Choroid plexus epithelial cell (primary cell): ENCODE measurements at regions not wholly inside any gene's neighbourhood (a gene's known extent, or its start where the extent isn't known, plus 50 kb on each side); places are given as distances from the start of the nearest gene placed in this dataset.

Experiments used
- DNase-seq: peaks from one replicate; pipeline ENCODE4 v3.0.0-alpha.2; 2010; ENCODE audit warnings: low read depth
- H3K4me3 ChIP-seq: 2 replicates; pipeline ENCODE4 v1.5.1; 2011; ENCODE audit warnings: low read depth, mild to moderate bottlenecking, control low read depth, low read length, moderate library complexity
- TF ChIP-seq, protein P1 (sequence below): conservative IDR thresholded peaks from 2 replicates; pipeline ENCODE4 v1.5.1; 2011; ENCODE audit warnings: low read depth, mild to moderate bottlenecking, control low read depth, inconsistent platforms, low read length, moderate library complexity

- DNase-seq = no peak
- H3K4me3 ChIP-seq = no peak overlapping the region
- TF ChIP-seq, protein P1, sequence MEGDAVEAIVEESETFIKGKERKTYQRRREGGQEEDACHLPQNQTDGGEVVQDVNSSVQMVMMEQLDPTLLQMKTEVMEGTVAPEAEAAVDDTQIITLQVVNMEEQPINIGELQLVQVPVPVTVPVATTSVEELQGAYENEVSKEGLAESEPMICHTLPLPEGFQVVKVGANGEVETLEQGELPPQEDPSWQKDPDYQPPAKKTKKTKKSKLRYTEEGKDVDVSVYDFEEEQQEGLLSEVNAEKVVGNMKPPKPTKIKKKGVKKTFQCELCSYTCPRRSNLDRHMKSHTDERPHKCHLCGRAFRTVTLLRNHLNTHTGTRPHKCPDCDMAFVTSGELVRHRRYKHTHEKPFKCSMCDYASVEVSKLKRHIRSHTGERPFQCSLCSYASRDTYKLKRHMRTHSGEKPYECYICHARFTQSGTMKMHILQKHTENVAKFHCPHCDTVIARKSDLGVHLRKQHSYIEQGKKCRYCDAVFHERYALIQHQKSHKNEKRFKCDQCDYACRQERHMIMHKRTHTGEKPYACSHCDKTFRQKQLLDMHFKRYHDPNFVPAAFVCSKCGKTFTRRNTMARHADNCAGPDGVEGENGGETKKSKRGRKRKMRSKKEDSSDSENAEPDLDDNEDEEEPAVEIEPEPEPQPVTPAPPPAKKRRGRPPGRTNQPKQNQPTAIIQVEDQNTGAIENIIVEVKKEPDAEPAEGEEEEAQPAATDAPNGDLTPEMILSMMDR = no peak
These were observed 433.4 kb downstream of the ZSWIM6 start for GRCh38 chr5:61765471-61765870.

DNA sequence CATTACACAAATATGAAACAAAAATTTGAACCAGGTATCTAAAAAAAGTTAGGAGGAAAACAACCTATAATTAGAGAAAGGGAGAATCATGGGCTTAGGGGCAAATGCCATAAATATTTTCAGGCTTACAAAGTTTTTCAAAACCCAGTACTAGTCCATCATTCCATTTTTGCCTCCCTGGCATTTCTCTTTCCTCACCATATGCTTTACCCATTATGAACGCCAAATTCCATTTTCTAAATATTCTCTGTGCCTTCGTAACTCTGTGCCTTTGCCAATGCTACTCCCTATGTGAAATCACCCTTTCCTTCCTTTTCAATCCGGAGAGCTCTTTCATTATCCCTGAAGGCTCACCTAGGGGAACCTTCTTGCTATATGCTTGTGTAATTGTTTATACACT, 434.1 kb downstream of the ZSWIM6 start:
- TF ChIP-seq, protein P1 = no peak
- H3K4me3 ChIP-seq = no peak overlapping the region
- no peak for DNase-seq

DNA sequence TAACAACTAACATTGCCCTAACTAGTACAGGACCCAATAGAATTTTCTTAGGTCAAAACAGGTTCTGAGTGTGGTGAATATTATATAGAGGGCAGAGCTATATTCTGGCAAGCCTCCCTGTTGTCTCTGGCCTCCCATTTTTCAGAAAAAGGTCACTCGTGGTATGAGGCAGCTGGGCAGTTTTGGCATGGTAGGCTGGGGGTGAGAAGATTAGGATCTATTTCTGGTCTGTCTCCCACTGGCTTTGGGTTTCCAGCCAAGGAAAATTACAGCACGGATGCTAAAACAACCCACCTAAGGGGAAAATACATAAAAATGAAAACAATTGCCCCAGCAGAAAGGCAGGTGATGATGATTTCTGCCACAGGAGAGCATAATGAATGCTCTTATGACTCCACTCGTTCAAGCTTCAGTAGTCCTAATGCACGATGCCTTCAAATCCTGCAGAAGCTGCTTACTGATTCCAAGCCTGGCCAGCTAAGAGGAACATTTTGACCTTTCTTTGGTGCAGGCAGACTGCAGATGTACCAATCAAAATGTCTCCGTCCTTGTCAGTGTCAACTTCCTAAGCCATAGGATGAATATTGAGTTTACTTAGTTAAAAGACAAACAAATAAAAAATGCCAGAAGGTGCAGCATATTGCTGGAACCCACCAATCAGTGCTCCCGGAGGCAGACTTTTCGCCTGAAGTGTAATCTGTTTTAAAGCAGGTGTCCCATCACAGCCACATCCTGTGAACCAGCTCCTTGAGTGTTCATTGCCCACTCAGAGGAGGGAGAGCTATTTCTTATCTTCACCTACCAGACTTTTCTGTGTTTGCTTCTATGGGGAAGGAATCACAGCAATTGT, 435.4 kb downstream of the ZSWIM6 start:
- no peak for DNase-seq
- H3K4me3 ChIP-seq = no peak overlapping the region
- TF ChIP-seq, protein P1 = no peak

GRCh38 chr5:61768692-61769281, 436.7 kb downstream of the ZSWIM6 start:
- no peak overlapping the region for H3K4me3 ChIP-seq
- TF ChIP-seq, protein P1 = peak; percentile 60
- peak; percentile 16 for DNase-seq

- H3K4me3 ChIP-seq = no peak overlapping the region
- no peak for DNase-seq
- TF ChIP-seq, protein P1 = no peak
These were observed 439.0 kb downstream of the ZSWIM6 start for GRCh38 chr5:61771062-61771461.

DNA sequence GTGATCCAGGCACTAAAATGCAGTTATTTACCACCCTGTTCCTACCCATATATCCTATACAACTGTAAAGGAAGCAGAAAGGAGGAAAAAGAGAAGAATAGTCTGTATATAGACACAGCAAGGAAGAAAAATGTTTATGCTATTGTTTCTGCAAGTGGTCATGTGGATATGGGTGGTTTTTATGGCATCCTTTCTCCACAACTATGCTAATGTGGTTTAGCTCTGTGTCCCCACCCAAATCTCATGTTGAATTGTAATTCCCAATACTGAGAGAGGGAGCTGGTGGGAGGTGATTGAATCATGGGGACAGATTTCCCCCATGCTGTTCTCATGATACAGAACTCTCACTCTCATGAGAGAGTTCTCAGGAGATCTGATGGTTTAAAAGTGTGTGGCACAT, 439.8 kb downstream of the ZSWIM6 start:
- no peak overlapping the region for H3K4me3 ChIP-seq
- TF ChIP-seq, protein P1 = no peak
- DNase-seq = no peak

GRCh38 chr5:61775901-61776300, 443.8 kb downstream of the ZSWIM6 start:
- TF ChIP-seq, protein P1 = no peak
- no peak overlapping the region for H3K4me3 ChIP-seq
- no peak for DNase-seq
